ENCODE measurements at regions not wholly inside any gene's neighbourhood (a gene's known extent, or its start where the extent isn't known, plus 50 kb on each side); places are given as distances from the start of the nearest gene placed in this dataset.

- H2BK20ac ChIP-seq (ENCODE audit: low read depth, low read length) = no peak overlapping the region
- no peak overlapping the region for H2AK9ac ChIP-seq (replicated peaks; ENCODE audit: low read depth, low read length, poor library complexity)
- intact Hi-C loops (cut with micrococcal nuclease) = no loop called here
- H2BK5ac ChIP-seq (ENCODE audit: low read depth, low read length, poor library complexity, severe bottlenecking) = no peak overlapping the region
- no TSS peak for BruUV-seq (replicated peaks)
- no peak overlapping the region for H2AK5ac ChIP-seq (ENCODE audit: low read depth, low read length)
- CTCF ChIA-PET = no interaction called here
- no peak overlapping the region for H3K9ac ChIP-seq (ENCODE audit: low read depth, low read length)
- H3K27me3 ChIP-seq (ENCODE audit: control insufficient read depth, insufficient read depth, low read length) = no peaks in the 10 kb centered on the region
- 69% methylated on average over 10 of the region's 10 CpGs; no CpG with 5 or more reads in 1 of the 2 experiments for WGBS, 2 experiments (ENCODE audit: extremely low coverage in 2 of 2, insufficient read length in 1 of 2)
- no peak overlapping the region for H3K4ac ChIP-seq (ENCODE audit: low read depth, low read length)
- H3K4me1 ChIP-seq (ENCODE audit: control insufficient read depth, insufficient read depth, low read length) = no peaks in the 10 kb centered on the region
- H3K56ac ChIP-seq (ENCODE audit: extremely low read depth, insufficient read depth, low read length) = no peak overlapping the region
- in situ Hi-C loops (cut with MboI; ENCODE audit: low sequenced_read_pairs) = no loop called here
- H3K18ac ChIP-seq (ENCODE audit: low read depth, low read length) = no peak overlapping the region
- H3K27ac ChIP-seq (ENCODE audit: insufficient read depth, low read length) = no peak overlapping the region
- no peak overlapping the region for H3K4me2 ChIP-seq (ENCODE audit: low read depth, low read length)
- dilution Hi-C loops (cut with HindIII; ENCODE audit: low sequenced_read_pairs, unreplicated experiment) = no loop called here
- no peaks in the 10 kb centered on the region for H3K79me1 ChIP-seq (ENCODE audit: low read depth in 1 of 2, low read length in 2 of 2)
- H3K9me1 ChIP-seq (ENCODE audit: insufficient read depth, low read length) = no peaks in the 10 kb centered on the region
- ATAC-seq (ENCODE audit: low read depth) (no peak), DNase-seq (no peak)
- no peak overlapping the region for H3K4me3 ChIP-seq (ENCODE audit: insufficient read depth, low read depth, low read length)
- no peak overlapping the region for H2BK120ac ChIP-seq (ENCODE audit: low read depth, low read length)
- no peak overlapping the region for H2BK15ac ChIP-seq (ENCODE audit: low read depth, low read length)
- no peaks in the 10 kb centered on the region for H3K36me3 ChIP-seq (ENCODE audit: control insufficient read depth, insufficient read depth, low read length)
- H4K8ac ChIP-seq (ENCODE audit: low read depth in 2 of 2, low read length in 2 of 2) = no peak overlapping the region
- no peak overlapping the region for H3K14ac ChIP-seq (replicated peaks; ENCODE audit: low read depth, low read length)
- no peak overlapping the region for H2AFZ ChIP-seq (replicated peaks; ENCODE audit: low read length, poor library complexity)
- TF ChIP-seq MXI1 (IDR thresholded peaks at IDR 0.05; ENCODE audit: borderline replicate concordance, low read depth, low read length) = no peak
- no peak for TF ChIP-seq USF2 (IDR thresholded peaks at IDR 0.05; ENCODE audit: low read depth, low read length)
- TF ChIP-seq ELK1 (IDR thresholded peaks at IDR 0.05; ENCODE audit: borderline replicate concordance, low read depth, low read length) = no peak
- TF ChIP-seq FOS (IDR thresholded peaks at IDR 0.05; ENCODE audit: low read depth, low read length) = no peak
- H3K23ac ChIP-seq (ENCODE audit: low read depth, low read length) = no peak overlapping the region
- POLR2A ChIA-PET (ENCODE audit: unreplicated experiment) = no interaction called here
- no peak overlapping the region for H4K5ac ChIP-seq (ENCODE audit: low read depth, low read length)
- H3K9me3 ChIP-seq (ENCODE audit: control insufficient read depth, insufficient read depth, low read length) = peaks cover 35% of the 10 kb centered on the region
- no peak overlapping the region for H4K91ac ChIP-seq (ENCODE audit: insufficient read depth, low read depth, low read length)
- no peaks in the 10 kb centered on the region for H4K20me1 ChIP-seq (ENCODE audit: insufficient read depth, low read length)
These were observed 327.7 kb downstream of the GLRX3 start for GRCh38 chr10:130463876-130464364.
